GM19372 (cell line): ENCODE measurements at regions not wholly inside any gene's neighbourhood (a gene's known extent, or its start where the extent isn't known, plus 50 kb on each side); places are given as distances from the start of the nearest gene placed in this dataset.

Source experiments
- ATAC-seq: cut with Tn5 transposase; IDR thresholded peaks from one replicate; pipeline ENCODE4 v1.9.1; 2021; ENCODE audit warnings: mild to moderate bottlenecking, low read depth, moderate library complexity; ENCODE audit not compliant: unreplicated experiment

GRCh38 chr18:43627848-43628530 lies 350.7 kb upstream of the SYT4 start:
- no peak for ATAC-seq

GRCh38 chr18:43634994-43635393 lies 357.7 kb upstream of the SYT4 start:
- no peak for ATAC-seq

GRCh38 chr18:43635397-43635796 lies 358.1 kb upstream of the SYT4 start:
- no peak for ATAC-seq

GRCh38 chr18:43642727-43643330 lies 365.5 kb upstream of the SYT4 start:
- no peak for ATAC-seq

- no peak for ATAC-seq
These were observed 370.7 kb upstream of the SYT4 start for GRCh38 chr18:43648002-43648401.

GRCh38 chr18:43649649-43650357 lies 372.5 kb upstream of the SYT4 start:
- ATAC-seq = no peak

GRCh38 chr18:43650426-43650825 lies 373.1 kb upstream of the SYT4 start:
- no peak for ATAC-seq

- no peak for ATAC-seq
These were observed 373.8 kb upstream of the SYT4 start for GRCh38 chr18:43651057-43651456.

- ATAC-seq = no peak
These were observed 379.3 kb upstream of the SYT4 start for GRCh38 chr18:43656547-43656946.

- no peak for ATAC-seq
These were observed 384.3 kb upstream of the SYT4 start for GRCh38 chr18:43661570-43661969.

GRCh38 chr18:43662657-43663056 lies 385.4 kb upstream of the SYT4 start:
- no peak for ATAC-seq

- no peak for ATAC-seq
These were observed 385.9 kb upstream of the SYT4 start for GRCh38 chr18:43663159-43663558.

- no peak for ATAC-seq
These were observed 387.3 kb upstream of the SYT4 start for GRCh38 chr18:43664487-43665008.

- ATAC-seq = no peak
These were observed 388.0 kb upstream of the SYT4 start for GRCh38 chr18:43665105-43665788.

- no peak for ATAC-seq
These were observed 391.6 kb upstream of the SYT4 start for GRCh38 chr18:43668866-43669265.

- ATAC-seq = no peak
These were observed 394.1 kb upstream of the SYT4 start for GRCh38 chr18:43671431-43671830.

- no peak for ATAC-seq
These were observed 402.8 kb upstream of the SYT4 start for GRCh38 chr18:43680096-43680495.

- no peak for ATAC-seq
These were observed 404.4 kb upstream of the SYT4 start for GRCh38 chr18:43681661-43682060.

GRCh38 chr18:43682196-43682595 lies 404.9 kb upstream of the SYT4 start:
- no peak for ATAC-seq

- ATAC-seq = no peak
These were observed 409.4 kb upstream of the SYT4 start for GRCh38 chr18:43686709-43687108.

GRCh38 chr18:43692099-43692690 lies 414.9 kb upstream of the SYT4 start:
- no peak for ATAC-seq
